ENCODE measurements at regions not wholly inside any gene's neighbourhood (a gene's known extent, or its start where the extent isn't known, plus 50 kb on each side); places are given as distances from the start of the nearest gene placed in this dataset.
"Not testable (repeated sequence)": the region's sequence is repeated elsewhere in the genome, so short reads cannot be mapped to it uniquely, and the experiment has no call there.

DNA sequence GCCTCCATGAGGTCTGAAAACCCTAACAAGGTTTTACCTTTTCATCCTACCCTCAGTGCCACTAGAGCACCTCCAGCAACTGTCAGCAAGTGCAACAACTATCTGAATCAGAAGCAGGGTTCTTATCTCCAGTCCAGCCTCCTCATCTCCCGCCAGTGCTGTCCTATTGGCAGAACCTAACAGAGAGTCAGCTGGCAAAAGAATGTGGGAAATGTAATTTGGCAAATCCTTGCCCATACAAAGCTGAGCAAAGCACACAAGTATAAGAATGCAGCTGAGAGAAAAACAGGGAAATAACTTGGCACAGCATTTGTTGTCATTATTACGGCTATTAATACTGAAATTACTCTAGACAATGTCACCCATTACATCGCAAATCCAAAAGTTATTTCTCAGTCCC lies 124.2 kb downstream of the ATP6V1G3 start:
- H3K4me1 ChIP-seq: no peaks in the 10 kb centered on the region
- intact Hi-C loops (cut with DNase I): no loop called here
- peak; percentile 69 to 71 for ATAC-seq

DNA sequence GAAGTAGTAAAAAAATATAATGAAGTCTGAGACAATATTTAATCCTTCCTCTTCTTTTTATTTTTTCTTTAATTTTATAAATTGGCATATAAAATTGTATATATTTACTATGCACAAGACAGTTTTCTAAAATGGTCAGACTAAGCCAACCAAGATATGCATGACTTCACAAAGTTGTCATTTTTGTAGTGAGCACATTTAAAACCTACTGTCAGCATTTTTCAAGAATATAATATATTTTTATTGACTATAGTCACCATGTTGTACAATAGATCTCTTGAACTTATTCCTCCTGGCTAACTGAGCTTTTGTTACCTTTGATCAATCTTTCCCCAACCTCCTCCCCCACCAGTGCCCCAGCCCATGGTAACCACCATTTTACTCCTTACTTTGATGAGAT lies 129.2 kb downstream of the ATP6V1G3 start:
- H3K27ac ChIP-seq: no peak overlapping the region
- no peak for ATAC-seq
- H3K27me3 ChIP-seq (ENCODE audit: low read depth): no peaks in the 10 kb centered on the region
- no peaks in the 10 kb centered on the region for H3K9me3 ChIP-seq
- H3K36me3 ChIP-seq: no peaks in the 10 kb centered on the region
- H3K4me3 ChIP-seq: no peak overlapping the region
- intact Hi-C loops (cut with DNase I): no loop called here
- no peaks in the 10 kb centered on the region for H3K4me1 ChIP-seq
- DNase-seq: no peak
- TF ChIP-seq, protein P1, sequence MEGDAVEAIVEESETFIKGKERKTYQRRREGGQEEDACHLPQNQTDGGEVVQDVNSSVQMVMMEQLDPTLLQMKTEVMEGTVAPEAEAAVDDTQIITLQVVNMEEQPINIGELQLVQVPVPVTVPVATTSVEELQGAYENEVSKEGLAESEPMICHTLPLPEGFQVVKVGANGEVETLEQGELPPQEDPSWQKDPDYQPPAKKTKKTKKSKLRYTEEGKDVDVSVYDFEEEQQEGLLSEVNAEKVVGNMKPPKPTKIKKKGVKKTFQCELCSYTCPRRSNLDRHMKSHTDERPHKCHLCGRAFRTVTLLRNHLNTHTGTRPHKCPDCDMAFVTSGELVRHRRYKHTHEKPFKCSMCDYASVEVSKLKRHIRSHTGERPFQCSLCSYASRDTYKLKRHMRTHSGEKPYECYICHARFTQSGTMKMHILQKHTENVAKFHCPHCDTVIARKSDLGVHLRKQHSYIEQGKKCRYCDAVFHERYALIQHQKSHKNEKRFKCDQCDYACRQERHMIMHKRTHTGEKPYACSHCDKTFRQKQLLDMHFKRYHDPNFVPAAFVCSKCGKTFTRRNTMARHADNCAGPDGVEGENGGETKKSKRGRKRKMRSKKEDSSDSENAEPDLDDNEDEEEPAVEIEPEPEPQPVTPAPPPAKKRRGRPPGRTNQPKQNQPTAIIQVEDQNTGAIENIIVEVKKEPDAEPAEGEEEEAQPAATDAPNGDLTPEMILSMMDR (IDR thresholded peaks at IDR 0.05): no peak

More for the DNA sequence above, 124.2 kb downstream of the ATP6V1G3 start:
- Histone ChIP-seq H3K4me3 (no peak overlapping the region), H3K9me3 (no peaks in the 10 kb centered on the region), H3K27me3 (ENCODE audit: low read depth) (no peaks in the 10 kb centered on the region), H3K27ac (no peak overlapping the region), H3K36me3 (no peaks in the 10 kb centered on the region)
- TF ChIP-seq, protein P1 (IDR thresholded peaks at IDR 0.05): no peak
- no peak for DNase-seq

DNA sequence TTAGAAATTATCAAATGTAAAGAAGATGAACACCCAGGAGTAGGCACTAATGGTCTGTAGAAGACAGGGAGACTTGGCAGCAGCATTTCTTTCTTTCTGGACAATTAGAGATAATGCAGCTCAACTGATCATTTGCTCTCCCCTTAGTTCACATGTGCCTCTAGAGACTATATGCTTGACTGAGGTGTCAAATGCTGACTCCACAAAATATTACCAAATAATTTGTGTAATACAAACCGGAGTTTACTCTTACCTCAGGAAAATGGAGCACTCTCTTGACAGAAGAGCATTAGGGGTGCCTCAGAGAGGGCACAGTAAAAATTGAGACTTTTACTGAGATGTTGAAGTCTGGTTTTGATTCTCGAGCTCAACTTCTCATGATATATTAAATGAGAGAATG lies 131.8 kb downstream of the ATP6V1G3 start:
- intact Hi-C loops (cut with DNase I): no loop called here
- H3K9me3 ChIP-seq: no peaks in the 10 kb centered on the region
- H3K4me1 ChIP-seq: no peaks in the 10 kb centered on the region
- ATAC-seq: no peak
- DNase-seq: no peak
- TF ChIP-seq, protein P1 (IDR thresholded peaks at IDR 0.05): no peak
- H3K36me3 ChIP-seq: no peaks in the 10 kb centered on the region
- no peak overlapping the region for H3K4me3 ChIP-seq
- H3K27me3 ChIP-seq (ENCODE audit: low read depth): no peaks in the 10 kb centered on the region
- H3K27ac ChIP-seq: no peak overlapping the region

DNA sequence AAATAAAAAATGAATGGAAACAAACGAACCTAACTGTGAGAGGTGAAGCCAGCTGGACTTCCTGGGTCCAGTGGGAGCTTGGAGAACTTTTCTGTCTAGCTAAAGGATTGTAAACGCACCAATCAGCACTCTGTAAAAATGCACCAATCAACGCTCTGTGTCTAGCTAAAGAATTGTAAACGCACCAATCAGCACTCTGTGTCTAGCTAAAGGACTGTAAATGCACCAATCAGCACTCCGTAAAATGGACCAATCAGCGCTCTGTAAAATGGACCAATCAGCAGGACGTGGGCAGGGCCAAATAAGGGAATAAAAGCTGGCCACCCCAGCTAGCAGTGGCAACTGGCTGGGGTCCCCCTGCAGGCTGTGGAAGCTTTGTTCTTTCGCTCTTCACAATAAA lies 135.8 kb downstream of the ATP6V1G3 start:
- H3K4me3 ChIP-seq; H3K27me3 ChIP-seq (ENCODE audit: low read depth); DNase-seq; H3K4me1 ChIP-seq; H3K27ac ChIP-seq; H3K9me3 ChIP-seq; H3K36me3 ChIP-seq; ATAC-seq; intact Hi-C loops (cut with DNase I): not testable (repeated sequence)

DNA sequence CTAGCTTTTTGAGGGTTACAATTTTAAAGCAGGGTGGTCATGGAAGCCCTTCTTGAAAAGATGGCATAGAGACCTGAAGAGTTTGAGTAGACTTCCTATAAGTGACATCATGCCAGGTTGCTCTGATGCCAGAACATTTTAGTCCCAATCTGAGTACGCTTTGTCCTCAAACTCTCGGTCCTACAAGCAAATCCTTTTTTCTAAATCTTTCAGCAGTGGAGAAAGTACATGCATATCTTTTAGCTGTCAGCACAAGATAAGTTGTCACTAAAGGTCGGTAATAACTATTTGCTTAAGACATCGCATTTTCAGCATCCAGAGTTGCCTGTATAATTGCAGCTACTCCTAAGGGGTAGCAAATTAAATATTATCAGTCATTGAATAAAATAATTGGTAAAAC lies 140.4 kb downstream of the ATP6V1G3 start:
- H3K27ac ChIP-seq: no peak overlapping the region
- H3K9me3 ChIP-seq: no peaks in the 10 kb centered on the region
- no peaks in the 10 kb centered on the region for H3K36me3 ChIP-seq
- H3K4me1 ChIP-seq: no peaks in the 10 kb centered on the region
- intact Hi-C loops (cut with DNase I): no loop called here
- TF ChIP-seq, protein P1 (IDR thresholded peaks at IDR 0.05): no peak
- no peaks in the 10 kb centered on the region for H3K27me3 ChIP-seq (ENCODE audit: low read depth)
- H3K4me3 ChIP-seq: no peak overlapping the region
- DNase-seq: no peak
- no peak for ATAC-seq

DNA sequence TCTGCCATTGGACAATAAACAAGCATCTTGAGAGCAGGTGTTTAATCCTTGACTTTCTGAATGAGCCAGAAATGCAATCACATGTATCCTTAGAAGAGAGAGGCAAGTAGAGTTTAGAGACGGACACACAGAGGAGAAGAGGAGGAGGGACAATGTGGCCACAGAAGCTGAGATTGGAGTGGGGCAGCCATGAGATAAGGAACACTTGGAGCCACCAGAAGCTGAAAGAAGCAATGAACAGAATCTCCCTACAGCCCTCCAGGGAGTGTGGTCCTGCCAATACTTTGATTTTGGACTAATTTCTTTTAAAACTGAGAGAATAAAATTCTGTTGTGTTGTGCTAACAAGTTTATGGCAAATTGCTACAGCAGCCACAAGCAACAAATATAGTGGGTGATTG lies 141.0 kb downstream of the ATP6V1G3 start:
- Histone ChIP-seq H3K36me3 (no peaks in the 10 kb centered on the region), H3K27me3 (ENCODE audit: low read depth) (no peaks in the 10 kb centered on the region), H3K9me3 (no peaks in the 10 kb centered on the region), H3K4me3 (no peak overlapping the region), H3K27ac (no peak overlapping the region), H3K4me1 (no peaks in the 10 kb centered on the region)
- DNase-seq (no peak), ATAC-seq (no peak)
- TF ChIP-seq, protein P1 (IDR thresholded peaks at IDR 0.05): no peak
- intact Hi-C loops (cut with DNase I): no loop called here
